NCI-H1930 (cell line): ENCODE measurements at regions not wholly inside any gene's neighbourhood (a gene's known extent, or its start where the extent isn't known, plus 50 kb on each side); places are given as distances from the start of the nearest gene placed in this dataset.
A peak's percentile ranks its signal among the peaks of the same experiment; 100 is the strongest.

Experiments used
- DNase-seq, 2 experiments: peaks; one replicate each; lab custom pipeline; 2025; lab: John Stamatoyannopoulos, UW

- DNase-seq: no peak
These were observed 256.6 kb downstream of the GBA3 start for GRCh38 chr4:22949161-22949855.

- DNase-seq: no peak
These were observed 255.1 kb downstream of the GBA3 start for GRCh38 chr4:22947851-22948250.

- DNase-seq: no peak
These were observed 250.3 kb downstream of the GBA3 start for GRCh38 chr4:22942920-22943559.

- DNase-seq: no peak
These were observed 249.1 kb downstream of the GBA3 start for GRCh38 chr4:22941688-22942375.

- DNase-seq: no peak
These were observed 239.6 kb downstream of the GBA3 start for GRCh38 chr4:22932326-22932725.

- DNase-seq: no peak
These were observed 229.7 kb downstream of the GBA3 start for GRCh38 chr4:22922426-22922825.

GRCh38 chr4:22921936-22922335 lies 229.2 kb downstream of the GBA3 start:
- no peak for DNase-seq

- DNase-seq: no peak
These were observed 218.5 kb downstream of the GBA3 start for GRCh38 chr4:22911285-22911684.

- no peak for DNase-seq
These were observed 217.5 kb downstream of the GBA3 start for GRCh38 chr4:22910200-22910599.

GRCh38 chr4:22906045-22906444 lies 213.3 kb downstream of the GBA3 start:
- no peak for DNase-seq

GRCh38 chr4:22903913-22904312 lies 211.2 kb downstream of the GBA3 start:
- no peak for DNase-seq

GRCh38 chr4:22901631-22902030 lies 208.9 kb downstream of the GBA3 start:
- no peak for DNase-seq

- DNase-seq: no peak
These were observed 208.1 kb downstream of the GBA3 start for GRCh38 chr4:22900876-22901275.

GRCh38 chr4:22897520-22898108 lies 204.9 kb downstream of the GBA3 start:
- peak in 1 of 2 experiments; percentile 18 for DNase-seq

- DNase-seq: no peak
These were observed 202.7 kb downstream of the GBA3 start for GRCh38 chr4:22895482-22895881.

GRCh38 chr4:22884157-22884556 lies 191.4 kb downstream of the GBA3 start:
- DNase-seq: no peak

GRCh38 chr4:22881411-22881810 lies 188.7 kb downstream of the GBA3 start:
- DNase-seq: no peak

- DNase-seq: peak in 1 of 2 experiments; percentile 45
These were observed 184.8 kb downstream of the GBA3 start for GRCh38 chr4:22877486-22878052.

- DNase-seq: no peak
These were observed 183.5 kb downstream of the GBA3 start for GRCh38 chr4:22876270-22876669.

GRCh38 chr4:22875587-22876257 lies 183.0 kb downstream of the GBA3 start:
- no peak for DNase-seq

- no peak for DNase-seq
These were observed 181.7 kb downstream of the GBA3 start for GRCh38 chr4:22874334-22874912.

- no peak for DNase-seq
These were observed 181.2 kb downstream of the GBA3 start for GRCh38 chr4:22873899-22874298.
